Activated CD4-positive, alpha-beta memory T cell treated with anti-CD3 and anti-CD28 coated beads, Interleukin-2, amount 10 ng/mL, durations not matched to agents 7 days and 5 days (primary cell): ENCODE measurements at regions not wholly inside any gene's neighbourhood (a gene's known extent, or its start where the extent isn't known, plus 50 kb on each side); places are given as distances from the start of the nearest gene placed in this dataset.

Source experiments
- CTCF ChIA-PET: fragments of 350-600 bp; sonication (Branson Sonifier 250); formaldehyde crosslinking; loops from one replicate; lab custom pipeline; 2021; ENCODE audit warnings: antibody characterized with exemption, inconsistent platforms; lab: Charles Lee
- POLR2A ChIA-PET: fragments of 350-600 bp; sonication (Branson Sonifier 250); formaldehyde crosslinking; loops from one replicate; lab custom pipeline; 2021; ENCODE audit warnings: antibody characterized with exemption; lab: Charles Lee
- DNase-seq: peaks from one replicate; pipeline ENCODE4 v3.0.0-alpha.2; 2020
- H3K27ac Mint-ChIP-seq: one replicate; pipeline ENCODE4 v1.8.0; 2021; ENCODE audit warnings: mild to moderate bottlenecking, mixed read lengths
- H3K27me3 Mint-ChIP-seq: one replicate; pipeline ENCODE4 v1.8.0; 2021; ENCODE audit warnings: mixed read lengths
- H3K36me3 Mint-ChIP-seq: one replicate; pipeline ENCODE4 v1.8.0; 2021; ENCODE audit warnings: low read depth, mixed read lengths
- H3K4me1 Mint-ChIP-seq: one replicate; pipeline ENCODE4 v1.8.0; 2021; ENCODE audit warnings: mixed read lengths
- H3K4me3 Mint-ChIP-seq: one replicate; pipeline ENCODE4 v1.8.0; 2021; ENCODE audit warnings: mild to moderate bottlenecking, mixed read lengths
- H3K9me3 Mint-ChIP-seq: one replicate; pipeline ENCODE4 v1.8.0; 2021; ENCODE audit warnings: mixed read lengths

DNA sequence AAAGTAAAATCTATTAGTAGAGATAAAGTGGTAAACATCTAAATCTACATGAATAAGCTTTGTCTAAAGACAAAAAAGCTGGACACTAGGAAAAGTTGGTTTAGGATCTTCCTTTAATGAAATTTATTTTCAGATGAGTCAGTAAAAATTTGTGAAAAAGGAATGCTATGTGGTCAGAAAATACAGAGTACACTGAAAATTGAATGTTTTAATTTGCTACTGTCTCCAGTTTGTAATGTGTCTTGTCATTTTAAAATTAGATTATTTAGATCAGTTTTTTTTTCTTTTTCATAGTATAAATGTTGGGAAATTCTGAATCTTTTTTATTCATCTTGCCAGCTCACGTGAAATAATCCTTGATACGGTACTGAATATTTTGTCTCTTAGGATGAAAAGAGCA, 56.9 kb downstream of the SLITRK6 start:
- Mint-ChIP-seq H3K27ac (no peak overlapping the region), H3K9me3 (peaks cover 4% of the 10 kb centered on the region), H3K4me3 (no peak overlapping the region), H3K27me3 (no peaks in the 10 kb centered on the region), H3K4me1 (no peaks in the 10 kb centered on the region), H3K36me3 (no peaks in the 10 kb centered on the region)
- CTCF ChIA-PET = no interaction called here
- POLR2A ChIA-PET = no interaction called here
- DNase-seq = no peak

- H3K27me3 Mint-ChIP-seq = no peaks in the 10 kb centered on the region
- H3K4me1 Mint-ChIP-seq = no peaks in the 10 kb centered on the region
- no peak for DNase-seq
- no peak overlapping the region for H3K4me3 Mint-ChIP-seq
- ChIA-PET CTCF (no interaction called here), POLR2A (no interaction called here)
- no peak overlapping the region for H3K27ac Mint-ChIP-seq
- H3K36me3 Mint-ChIP-seq = no peaks in the 10 kb centered on the region
- peaks cover 4% of the 10 kb centered on the region for H3K9me3 Mint-ChIP-seq
These were observed 58.2 kb downstream of the SLITRK6 start for GRCh38 chr13:85741017-85741416.

- POLR2A ChIA-PET = no interaction called here
- H3K4me1 Mint-ChIP-seq = no peaks in the 10 kb centered on the region
- H3K36me3 Mint-ChIP-seq = no peaks in the 10 kb centered on the region
- peaks cover 2% of the 10 kb centered on the region for H3K9me3 Mint-ChIP-seq
- CTCF ChIA-PET = no interaction called here
- no peak overlapping the region for H3K4me3 Mint-ChIP-seq
- no peak overlapping the region for H3K27ac Mint-ChIP-seq
- DNase-seq = no peak
- no peaks in the 10 kb centered on the region for H3K27me3 Mint-ChIP-seq
These were observed 60.4 kb downstream of the SLITRK6 start for GRCh38 chr13:85738696-85739320.

- Mint-ChIP-seq H3K27me3 (no peaks in the 10 kb centered on the region), H3K27ac (no peak overlapping the region), H3K9me3 (peaks cover 2% of the 10 kb centered on the region), H3K36me3 (no peaks in the 10 kb centered on the region), H3K4me1 (no peaks in the 10 kb centered on the region), H3K4me3 (no peak overlapping the region)
- ChIA-PET CTCF (no interaction called here), POLR2A (no interaction called here)
- DNase-seq = no peak
These were observed 61.3 kb downstream of the SLITRK6 start for GRCh38 chr13:85737952-85738351.

GRCh38 chr13:85729296-85729695, 69.9 kb downstream of the SLITRK6 start:
- no peaks in the 10 kb centered on the region for H3K9me3 Mint-ChIP-seq
- CTCF ChIA-PET = no interaction called here
- no peaks in the 10 kb centered on the region for H3K27me3 Mint-ChIP-seq
- no peaks in the 10 kb centered on the region for H3K4me1 Mint-ChIP-seq
- no peak overlapping the region for H3K4me3 Mint-ChIP-seq
- POLR2A ChIA-PET = no interaction called here
- H3K36me3 Mint-ChIP-seq = no peaks in the 10 kb centered on the region
- no peak for DNase-seq
- no peak overlapping the region for H3K27ac Mint-ChIP-seq

DNA sequence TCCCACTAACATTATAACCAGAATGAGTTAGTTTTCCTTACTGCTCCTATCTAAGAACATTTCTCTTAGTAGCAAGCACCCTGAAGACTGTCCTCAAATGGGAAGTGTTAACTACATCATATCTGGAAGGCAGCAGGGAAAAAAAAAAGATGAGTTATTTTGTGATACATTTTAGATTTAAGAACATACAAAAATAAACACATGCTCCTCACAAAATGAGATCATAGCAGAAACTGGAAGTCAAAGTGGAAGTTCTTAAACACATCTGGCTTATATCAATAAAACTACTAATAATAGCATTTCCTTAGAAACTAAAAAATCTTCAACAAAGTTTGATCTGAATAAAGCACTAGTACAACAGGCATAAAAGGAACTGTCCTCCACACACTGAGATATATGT, 70.4 kb downstream of the SLITRK6 start:
- POLR2A ChIA-PET = no interaction called here
- no peaks in the 10 kb centered on the region for H3K9me3 Mint-ChIP-seq
- H3K4me3 Mint-ChIP-seq = no peak overlapping the region
- H3K36me3 Mint-ChIP-seq = no peaks in the 10 kb centered on the region
- no peak overlapping the region for H3K27ac Mint-ChIP-seq
- H3K27me3 Mint-ChIP-seq = no peaks in the 10 kb centered on the region
- no peak for DNase-seq
- no peaks in the 10 kb centered on the region for H3K4me1 Mint-ChIP-seq
- CTCF ChIA-PET = no interaction called here

- ChIA-PET CTCF (no interaction called here), POLR2A (no interaction called here)
- H3K27me3 Mint-ChIP-seq = no peaks in the 10 kb centered on the region
- H3K36me3 Mint-ChIP-seq = no peaks in the 10 kb centered on the region
- no peaks in the 10 kb centered on the region for H3K4me1 Mint-ChIP-seq
- no peak overlapping the region for H3K4me3 Mint-ChIP-seq
- no peak for DNase-seq
- H3K9me3 Mint-ChIP-seq = no peaks in the 10 kb centered on the region
- no peak overlapping the region for H3K27ac Mint-ChIP-seq
These were observed 73.8 kb downstream of the SLITRK6 start for GRCh38 chr13:85725433-85725832.

GRCh38 chr13:85724546-85725432, 74.4 kb downstream of the SLITRK6 start:
- Mint-ChIP-seq H3K27me3 (no peaks in the 10 kb centered on the region), H3K4me1 (no peaks in the 10 kb centered on the region), H3K9me3 (no peaks in the 10 kb centered on the region), H3K27ac (no peak overlapping the region), H3K36me3 (no peaks in the 10 kb centered on the region), H3K4me3 (no peak overlapping the region)
- no peak for DNase-seq
- ChIA-PET CTCF (no interaction called here), POLR2A (no interaction called here)

DNA sequence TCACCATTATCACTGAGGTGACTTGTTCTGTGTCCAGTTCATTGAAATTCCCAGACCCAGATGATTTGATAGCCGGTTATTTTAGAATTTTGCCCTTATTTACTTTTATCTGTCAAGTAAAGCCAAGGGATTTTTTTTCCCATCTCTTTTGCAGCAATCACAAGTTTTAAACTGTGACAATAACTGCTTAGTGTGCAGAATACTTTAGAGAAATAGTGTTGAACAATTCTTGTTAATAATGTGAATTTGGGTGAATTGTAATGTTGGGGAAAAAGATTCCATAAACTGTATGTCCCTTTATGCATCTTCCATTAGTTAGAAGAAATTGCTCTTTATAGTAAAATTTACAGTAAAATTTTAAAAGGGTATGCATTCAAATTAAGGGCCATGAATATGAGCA, 79.5 kb downstream of the SLITRK6 start:
- Mint-ChIP-seq H3K4me1 (no peaks in the 10 kb centered on the region), H3K27me3 (no peaks in the 10 kb centered on the region), H3K4me3 (no peak overlapping the region), H3K36me3 (no peaks in the 10 kb centered on the region), H3K9me3 (no peaks in the 10 kb centered on the region), H3K27ac (no peak overlapping the region)
- POLR2A ChIA-PET = no interaction called here
- no peak for DNase-seq
- CTCF ChIA-PET = no interaction called here

DNA sequence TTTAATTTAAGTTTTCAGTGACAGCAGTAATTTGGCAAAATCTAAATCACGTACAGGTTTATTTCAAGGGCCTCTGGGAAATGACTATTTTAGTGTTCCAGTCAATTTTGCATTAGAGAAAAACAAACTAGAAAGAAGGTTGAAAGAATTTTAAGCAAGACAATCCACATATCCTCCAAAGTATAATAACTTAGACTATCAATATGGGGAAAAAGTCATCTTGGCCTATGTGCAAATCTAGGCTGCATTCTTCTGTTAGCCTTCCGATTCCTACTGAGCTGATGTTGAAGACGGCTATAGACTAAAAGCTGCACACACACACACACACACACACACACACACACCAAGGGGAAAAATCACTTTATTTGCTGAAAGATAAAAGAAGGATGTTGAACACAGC, 81.3 kb downstream of the SLITRK6 start:
- H3K27ac Mint-ChIP-seq = no peak overlapping the region
- H3K4me1 Mint-ChIP-seq = no peaks in the 10 kb centered on the region
- CTCF ChIA-PET = no interaction called here
- no peaks in the 10 kb centered on the region for H3K9me3 Mint-ChIP-seq
- DNase-seq = no peak
- H3K36me3 Mint-ChIP-seq = no peaks in the 10 kb centered on the region
- no peak overlapping the region for H3K4me3 Mint-ChIP-seq
- POLR2A ChIA-PET = no interaction called here
- no peaks in the 10 kb centered on the region for H3K27me3 Mint-ChIP-seq

- H3K27ac Mint-ChIP-seq = no peak overlapping the region
- no peak for DNase-seq
- H3K9me3 Mint-ChIP-seq = peaks cover 2% of the 10 kb centered on the region
- no peak overlapping the region for H3K4me3 Mint-ChIP-seq
- H3K4me1 Mint-ChIP-seq = no peaks in the 10 kb centered on the region
- ChIA-PET POLR2A (no interaction called here), CTCF (no interaction called here)
- no peaks in the 10 kb centered on the region for H3K27me3 Mint-ChIP-seq
- no peaks in the 10 kb centered on the region for H3K36me3 Mint-ChIP-seq
These were observed 88.7 kb downstream of the SLITRK6 start for GRCh38 chr13:85710545-85710944.

- Mint-ChIP-seq H3K4me1 (no peaks in the 10 kb centered on the region), H3K27me3 (no peaks in the 10 kb centered on the region), H3K4me3 (no peak overlapping the region), H3K36me3 (no peaks in the 10 kb centered on the region), H3K27ac (no peak overlapping the region), H3K9me3 (peaks cover 2% of the 10 kb centered on the region)
- DNase-seq = no peak
- ChIA-PET POLR2A (no interaction called here), CTCF (no interaction called here)
These were observed 89.5 kb downstream of the SLITRK6 start for GRCh38 chr13:85709721-85710120.

DNA sequence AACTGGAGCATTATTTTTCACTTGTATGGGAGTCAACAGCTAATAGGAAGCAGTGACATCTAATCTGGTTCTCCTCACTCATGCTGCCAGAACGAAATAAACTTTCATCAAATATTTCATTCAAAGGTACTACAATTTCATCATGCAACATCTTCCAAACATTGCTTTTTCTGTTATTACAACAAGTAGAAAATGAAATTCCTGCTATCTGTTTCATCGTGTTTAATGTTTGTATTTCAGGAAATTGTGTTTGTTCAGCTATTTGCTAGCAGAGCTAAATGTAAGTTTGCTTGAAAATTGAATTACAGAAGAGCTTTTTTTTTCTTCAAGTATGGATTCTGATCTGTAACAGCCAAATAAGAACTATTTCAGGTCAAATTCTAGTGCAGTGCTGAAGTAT, 90.1 kb downstream of the SLITRK6 start:
- peaks cover 2% of the 10 kb centered on the region for H3K9me3 Mint-ChIP-seq
- no peaks in the 10 kb centered on the region for H3K4me1 Mint-ChIP-seq
- POLR2A ChIA-PET = no interaction called here
- no peak overlapping the region for H3K4me3 Mint-ChIP-seq
- no peaks in the 10 kb centered on the region for H3K27me3 Mint-ChIP-seq
- no peak overlapping the region for H3K27ac Mint-ChIP-seq
- no peaks in the 10 kb centered on the region for H3K36me3 Mint-ChIP-seq
- DNase-seq = no peak
- CTCF ChIA-PET = no interaction called here

DNA sequence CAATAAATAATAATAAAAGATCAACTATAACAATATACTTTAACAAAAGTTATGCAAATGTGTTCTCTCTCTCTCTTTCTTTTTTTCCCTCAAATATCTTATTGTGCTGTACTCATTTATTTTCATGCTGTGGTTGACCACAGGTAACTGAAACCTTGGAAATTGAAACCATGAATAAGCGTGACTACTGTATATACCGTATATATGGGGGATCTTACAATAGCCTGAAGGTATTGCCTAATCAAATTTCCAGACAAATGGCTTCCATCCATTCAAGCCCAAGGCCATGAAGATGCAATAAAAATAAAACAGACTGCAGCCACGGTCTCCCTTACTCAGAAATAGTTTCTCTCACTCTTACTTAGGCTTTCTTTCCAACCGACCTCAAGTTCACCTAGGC, 98.3 kb downstream of the SLITRK6 start:
- H3K27me3 Mint-ChIP-seq = no peaks in the 10 kb centered on the region
- ChIA-PET POLR2A (no interaction called here), CTCF (no interaction called here)
- no peaks in the 10 kb centered on the region for H3K36me3 Mint-ChIP-seq
- DNase-seq = no peak
- H3K27ac Mint-ChIP-seq = no peak overlapping the region
- no peak overlapping the region for H3K4me3 Mint-ChIP-seq
- H3K4me1 Mint-ChIP-seq = no peaks in the 10 kb centered on the region
- H3K9me3 Mint-ChIP-seq = peaks cover 21% of the 10 kb centered on the region
